Fibroblast of mammary gland (primary cell): ENCODE measurements at regions not wholly inside any gene's neighbourhood (a gene's known extent, or its start where the extent isn't known, plus 50 kb on each side); places are given as distances from the start of the nearest gene placed in this dataset.

ENCODE experiments used
- DNase-seq: peaks from one replicate; pipeline ENCODE4 v3.0.0-alpha.2; 2010; ENCODE audit warnings: low read depth
- H3K4me3 ChIP-seq: 2 replicates; pipeline ENCODE4 v1.5.1; 2011; ENCODE audit warnings: low read depth, mild to moderate bottlenecking, low read length, moderate library complexity; ENCODE audit not compliant: control insufficient read depth
- CTCF ChIP-seq: conservative IDR thresholded peaks from 2 replicates; pipeline ENCODE4 v1.5.1; 2011; ENCODE audit warnings: low read depth, low read length, inconsistent platforms; ENCODE audit not compliant: control insufficient read depth, insufficient read depth

- H3K4me3 ChIP-seq = no peak overlapping the region
- TF ChIP-seq CTCF = peak; percentile 5
- peak; percentile 1 for DNase-seq
Observed at GRCh38 chr14:43539210-43539609, 967.9 kb downstream of the FSCB start.

- DNase-seq = no peak
Observed at GRCh38 chr14:43535231-43535838, 971.7 kb downstream of the FSCB start.

GRCh38 chr14:43532825-43533416, 974.2 kb downstream of the FSCB start:
- no peak for TF ChIP-seq CTCF
- H3K4me3 ChIP-seq = no peak overlapping the region
- no peak for DNase-seq

More at GRCh38 chr14:43535231-43535838, 971.7 kb downstream of the FSCB start:
- H3K4me3 ChIP-seq = no peak overlapping the region
- TF ChIP-seq CTCF = no peak

- no peak for TF ChIP-seq CTCF
- no peak overlapping the region for H3K4me3 ChIP-seq
- no peak for DNase-seq
Observed at GRCh38 chr14:43528321-43528720, 978.8 kb downstream of the FSCB start.

- TF ChIP-seq CTCF = no peak
- H3K4me3 ChIP-seq = no peak overlapping the region
- no peak for DNase-seq
Observed at GRCh38 chr14:43525658-43526057, 981.4 kb downstream of the FSCB start.

GRCh38 chr14:43522901-43523300, 984.2 kb downstream of the FSCB start:
- TF ChIP-seq CTCF = no peak
- no peak overlapping the region for H3K4me3 ChIP-seq
- DNase-seq = no peak
